ENCODE measurements at regions not wholly inside any gene's neighbourhood (a gene's known extent, or its start where the extent isn't known, plus 50 kb on each side); places are given as distances from the start of the nearest gene placed in this dataset.

GRCh38 chr5:173535166-173535975, 81.1 kb downstream of the BOD1 start:
- no peaks in the 10 kb centered on the region for H3K9me3 Mint-ChIP-seq (ENCODE audit: low read depth)
- DNase-seq (ENCODE audit: low spot score, unreplicated experiment): no peak
- no peak for TF ChIP-seq CTCF (IDR thresholded peaks at IDR 0.05; ENCODE audit: unreplicated experiment)
- no peaks in the 10 kb centered on the region for H3K27me3 Mint-ChIP-seq
- H3K27ac Mint-ChIP-seq: no peak overlapping the region
- peaks cover 9% of the 10 kb centered on the region for H3K4me1 Mint-ChIP-seq (ENCODE audit: low read depth)
- H3K4me3 Mint-ChIP-seq (ENCODE audit: low read depth): no peak overlapping the region
- no peaks in the 10 kb centered on the region for H3K36me3 Mint-ChIP-seq (ENCODE audit: insufficient read depth)

GRCh38 chr5:173534664-173535063, 81.8 kb downstream of the BOD1 start:
- peaks cover 9% of the 10 kb centered on the region for H3K4me1 Mint-ChIP-seq (ENCODE audit: low read depth)
- no peak for TF ChIP-seq CTCF (IDR thresholded peaks at IDR 0.05; ENCODE audit: unreplicated experiment)
- H3K9me3 Mint-ChIP-seq (ENCODE audit: low read depth): no peaks in the 10 kb centered on the region
- H3K36me3 Mint-ChIP-seq (ENCODE audit: insufficient read depth): no peaks in the 10 kb centered on the region
- no peak overlapping the region for H3K4me3 Mint-ChIP-seq (ENCODE audit: low read depth)
- no peak for DNase-seq (ENCODE audit: low spot score, unreplicated experiment)
- H3K27me3 Mint-ChIP-seq: no peaks in the 10 kb centered on the region
- no peak overlapping the region for H3K27ac Mint-ChIP-seq

GRCh38 chr5:173534031-173534430, 82.4 kb downstream of the BOD1 start:
- no peak for TF ChIP-seq CTCF (IDR thresholded peaks at IDR 0.05; ENCODE audit: unreplicated experiment)
- H3K27me3 Mint-ChIP-seq: no peaks in the 10 kb centered on the region
- H3K36me3 Mint-ChIP-seq (ENCODE audit: insufficient read depth): no peaks in the 10 kb centered on the region
- H3K4me1 Mint-ChIP-seq (ENCODE audit: low read depth): peaks cover 9% of the 10 kb centered on the region
- no peaks in the 10 kb centered on the region for H3K9me3 Mint-ChIP-seq (ENCODE audit: low read depth)
- no peak for DNase-seq (ENCODE audit: low spot score, unreplicated experiment)
- no peak overlapping the region for H3K27ac Mint-ChIP-seq
- H3K4me3 Mint-ChIP-seq (ENCODE audit: low read depth): no peak overlapping the region

- Mint-ChIP-seq H3K27me3 (no peaks in the 10 kb centered on the region), H3K4me3 (ENCODE audit: low read depth) (no peak overlapping the region), H3K27ac (no peak overlapping the region), H3K36me3 (ENCODE audit: insufficient read depth) (no peaks in the 10 kb centered on the region), H3K4me1 (ENCODE audit: low read depth) (peaks cover 9% of the 10 kb centered on the region), H3K9me3 (ENCODE audit: low read depth) (no peaks in the 10 kb centered on the region)
- no peak for DNase-seq (ENCODE audit: low spot score, unreplicated experiment)
- no peak for TF ChIP-seq CTCF (IDR thresholded peaks at IDR 0.05; ENCODE audit: unreplicated experiment)
Measured at GRCh38 chr5:173532689-173533250, 83.7 kb downstream of the BOD1 start.

GRCh38 chr5:173531863-173532262, 84.6 kb downstream of the BOD1 start:
- Mint-ChIP-seq H3K36me3 (ENCODE audit: insufficient read depth) (no peaks in the 10 kb centered on the region), H3K9me3 (ENCODE audit: low read depth) (no peaks in the 10 kb centered on the region), H3K27ac (no peak overlapping the region), H3K4me3 (ENCODE audit: low read depth) (no peak overlapping the region), H3K27me3 (peaks cover 2% of the 10 kb centered on the region), H3K4me1 (ENCODE audit: low read depth) (peaks cover 9% of the 10 kb centered on the region)
- TF ChIP-seq CTCF (IDR thresholded peaks at IDR 0.05; ENCODE audit: unreplicated experiment): no peak
- DNase-seq (ENCODE audit: low spot score, unreplicated experiment): no peak
